Mononuclear cell (primary cell): ENCODE measurements at regions not wholly inside any gene's neighbourhood (a gene's known extent, or its start where the extent isn't known, plus 50 kb on each side); places are given as distances from the start of the nearest gene placed in this dataset.

ENCODE experiments used
- H3K27me3 ChIP-seq: 2 replicates; pipeline ENCODE4 v1.6.0; 2011; ENCODE audit warnings: low read length, control low read depth; ENCODE audit not compliant: insufficient read depth
- H3K4me1 ChIP-seq: 2 replicates; pipeline ENCODE4 v1.5.1; 2011; ENCODE audit warnings: mild to moderate bottlenecking, low read length, control low read depth; ENCODE audit not compliant: insufficient read depth
- H3K4me3 ChIP-seq: 2 replicates; pipeline ENCODE4 v1.5.1; 2011; ENCODE audit warnings: mild to moderate bottlenecking, low read length, moderate library complexity
- H3K9me3 ChIP-seq: 2 replicates; pipeline ENCODE4 v1.5.1; 2011; ENCODE audit warnings: low read depth, mild to moderate bottlenecking, control low read depth, low read length

- Histone ChIP-seq H3K9me3 (no peaks in the 10 kb centered on the region), H3K4me3 (no peak overlapping the region), H3K4me1 (no peaks in the 10 kb centered on the region), H3K27me3 (no peaks in the 10 kb centered on the region)
Observed at GRCh38 chr2:219775506-219775905, 148.1 kb downstream of the SLC4A3 start.

GRCh38 chr2:219777388-219777787 is 150.0 kb downstream of the SLC4A3 start:
- Histone ChIP-seq H3K4me3 (no peak overlapping the region), H3K9me3 (no peaks in the 10 kb centered on the region), H3K27me3 (no peaks in the 10 kb centered on the region), H3K4me1 (no peaks in the 10 kb centered on the region)

- Histone ChIP-seq H3K27me3 (no peaks in the 10 kb centered on the region), H3K4me1 (no peaks in the 10 kb centered on the region), H3K9me3 (no peaks in the 10 kb centered on the region), H3K4me3 (no peak overlapping the region)
Observed at GRCh38 chr2:219778189-219778588, 150.8 kb downstream of the SLC4A3 start.

- Histone ChIP-seq H3K9me3 (no peaks in the 10 kb centered on the region), H3K4me1 (no peaks in the 10 kb centered on the region), H3K4me3 (no peak overlapping the region), H3K27me3 (no peaks in the 10 kb centered on the region)
Observed at GRCh38 chr2:219782737-219783348, 155.4 kb downstream of the SLC4A3 start.

GRCh38 chr2:219783359-219783975 is 156.0 kb downstream of the SLC4A3 start:
- H3K4me1 ChIP-seq: no peaks in the 10 kb centered on the region

GRCh38 chr2:219784178-219784577 is 156.7 kb downstream of the SLC4A3 start:
- Histone ChIP-seq H3K27me3 (no peaks in the 10 kb centered on the region), H3K4me1 (no peaks in the 10 kb centered on the region), H3K4me3 (no peak overlapping the region), H3K9me3 (no peaks in the 10 kb centered on the region)

More at GRCh38 chr2:219783359-219783975, 156.0 kb downstream of the SLC4A3 start:
- H3K27me3 ChIP-seq: no peaks in the 10 kb centered on the region
- no peaks in the 10 kb centered on the region for H3K9me3 ChIP-seq
- no peak overlapping the region for H3K4me3 ChIP-seq

- Histone ChIP-seq H3K4me3 (no peak overlapping the region), H3K27me3 (no peaks in the 10 kb centered on the region), H3K9me3 (no peaks in the 10 kb centered on the region), H3K4me1 (no peaks in the 10 kb centered on the region)
Observed at GRCh38 chr2:219789476-219789875, 162.0 kb downstream of the SLC4A3 start.

- no peaks in the 10 kb centered on the region for H3K27me3 ChIP-seq
- no peaks in the 10 kb centered on the region for H3K4me1 ChIP-seq
- no peaks in the 10 kb centered on the region for H3K9me3 ChIP-seq
- no peak overlapping the region for H3K4me3 ChIP-seq
Observed at GRCh38 chr2:219792446-219792845, 165.0 kb downstream of the SLC4A3 start.

GRCh38 chr2:219798430-219798829 is 171.0 kb downstream of the SLC4A3 start:
- Histone ChIP-seq H3K9me3 (no peaks in the 10 kb centered on the region), H3K4me1 (no peaks in the 10 kb centered on the region), H3K4me3 (no peak overlapping the region), H3K27me3 (no peaks in the 10 kb centered on the region)

GRCh38 chr2:219803294-219803693 is 175.9 kb downstream of the SLC4A3 start:
- Histone ChIP-seq H3K4me3 (no peak overlapping the region), H3K4me1 (no peaks in the 10 kb centered on the region), H3K9me3 (peaks cover 4% of the 10 kb centered on the region), H3K27me3 (no peaks in the 10 kb centered on the region)

- H3K4me1 ChIP-seq: no peaks in the 10 kb centered on the region
- H3K9me3 ChIP-seq: peaks cover 4% of the 10 kb centered on the region
- H3K27me3 ChIP-seq: no peaks in the 10 kb centered on the region
- H3K4me3 ChIP-seq: no peak overlapping the region
Observed at GRCh38 chr2:219810895-219811294, 183.5 kb downstream of the SLC4A3 start.

GRCh38 chr2:219812672-219813071 is 185.2 kb downstream of the SLC4A3 start:
- Histone ChIP-seq H3K4me1 (no peaks in the 10 kb centered on the region), H3K4me3 (no peak overlapping the region), H3K27me3 (no peaks in the 10 kb centered on the region), H3K9me3 (peaks cover 1% of the 10 kb centered on the region)

- H3K4me3 ChIP-seq: no peak overlapping the region
- no peaks in the 10 kb centered on the region for H3K9me3 ChIP-seq
- no peaks in the 10 kb centered on the region for H3K27me3 ChIP-seq
- no peaks in the 10 kb centered on the region for H3K4me1 ChIP-seq
Observed at GRCh38 chr2:219820767-219821166, 193.3 kb downstream of the SLC4A3 start.

- Histone ChIP-seq H3K9me3 (no peaks in the 10 kb centered on the region), H3K27me3 (no peaks in the 10 kb centered on the region), H3K4me3 (no peak overlapping the region), H3K4me1 (no peaks in the 10 kb centered on the region)
Observed at GRCh38 chr2:219823574-219823973, 196.1 kb downstream of the SLC4A3 start.

GRCh38 chr2:219824996-219825395 is 197.6 kb downstream of the SLC4A3 start:
- no peak overlapping the region for H3K4me3 ChIP-seq
- no peaks in the 10 kb centered on the region for H3K4me1 ChIP-seq
- no peaks in the 10 kb centered on the region for H3K9me3 ChIP-seq
- H3K27me3 ChIP-seq: no peaks in the 10 kb centered on the region

- Histone ChIP-seq H3K27me3 (no peaks in the 10 kb centered on the region), H3K9me3 (no peaks in the 10 kb centered on the region), H3K4me3 (no peak overlapping the region), H3K4me1 (no peaks in the 10 kb centered on the region)
Observed at GRCh38 chr2:219828127-219828526, 200.7 kb downstream of the SLC4A3 start.
